ENCODE measurements at regions not wholly inside any gene's neighbourhood (a gene's known extent, or its start where the extent isn't known, plus 50 kb on each side); places are given as distances from the start of the nearest gene placed in this dataset.
"Not testable (repeated sequence)": the region's sequence is repeated elsewhere in the genome, so short reads cannot be mapped to it uniquely, and the experiment has no call there.

DNA sequence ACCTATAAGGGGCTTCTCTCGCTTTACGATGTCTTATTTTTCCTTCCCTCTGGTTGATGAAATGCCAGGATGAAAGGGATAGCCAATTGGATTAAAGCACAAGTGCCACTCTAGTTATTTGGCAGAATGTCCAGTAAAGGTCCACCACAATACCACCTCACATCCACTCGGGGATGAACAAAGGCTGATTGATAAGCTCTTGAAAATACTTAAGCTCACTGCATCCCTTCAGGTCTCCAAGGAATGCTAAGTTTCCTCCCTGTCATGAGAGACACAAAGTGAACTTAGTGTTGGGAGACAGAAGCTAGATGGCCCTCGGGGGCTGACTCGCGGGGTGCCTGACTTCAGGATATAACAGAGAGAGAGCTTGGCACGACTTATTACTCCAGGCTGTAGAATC lies 185.9 kb upstream of the ZNF644 start:
- not testable (repeated sequence) for H2AFZ ChIP-seq (ENCODE audit: low read length); DNase-seq; H3K4me1 ChIP-seq (ENCODE audit: low read length); H3K9me2 ChIP-seq (replicated peaks; ENCODE audit: insufficient read depth, low read length); H3K4me2 ChIP-seq (ENCODE audit: low read depth, low read length); H3K4me3 ChIP-seq (ENCODE audit: low read length); H3K27me3 ChIP-seq (replicated peaks; ENCODE audit: insufficient read depth, low read length); H3K79me2 ChIP-seq (ENCODE audit: low read length); H3F3A ChIP-seq (ENCODE audit: insufficient read depth, low read length); H3K36me3 ChIP-seq (replicated peaks; ENCODE audit: insufficient read depth, low read length); H3K9ac ChIP-seq (ENCODE audit: low read length); H3K27ac ChIP-seq (ENCODE audit: low read length); H3K9me3 ChIP-seq (replicated peaks; ENCODE audit: insufficient read depth, low read length); H4K20me1 ChIP-seq (ENCODE audit: insufficient read depth, low read length)

DNA sequence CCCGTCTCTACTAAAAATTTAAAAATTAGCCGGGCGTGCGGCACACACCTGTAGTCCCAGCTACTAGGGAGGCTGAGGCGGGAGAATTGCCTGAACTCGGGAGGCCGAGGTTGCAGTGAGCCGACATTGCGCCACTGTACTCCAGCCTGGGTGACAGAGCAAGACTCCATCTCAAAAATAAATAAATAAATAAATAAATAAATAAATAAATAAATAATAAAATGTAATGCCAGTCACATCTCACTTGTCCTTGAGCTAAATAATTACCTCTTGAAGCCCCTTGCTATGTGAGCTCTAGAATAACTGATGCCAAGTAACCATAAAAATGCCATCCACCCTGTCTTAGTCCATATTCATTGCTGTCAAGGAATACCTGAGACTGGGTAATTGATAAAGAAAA lies 182.3 kb upstream of the ZNF644 start:
- H3K79me2 ChIP-seq (ENCODE audit: low read length); H3K9ac ChIP-seq (ENCODE audit: low read length); H3K4me1 ChIP-seq (ENCODE audit: low read length); H3K27ac ChIP-seq (ENCODE audit: low read length); H3K36me3 ChIP-seq (replicated peaks; ENCODE audit: insufficient read depth, low read length); H3K9me2 ChIP-seq (replicated peaks; ENCODE audit: insufficient read depth, low read length); H3K27me3 ChIP-seq (replicated peaks; ENCODE audit: insufficient read depth, low read length); H4K20me1 ChIP-seq (ENCODE audit: insufficient read depth, low read length); H3K4me2 ChIP-seq (ENCODE audit: low read depth, low read length); DNase-seq; H3F3A ChIP-seq (ENCODE audit: insufficient read depth, low read length); H2AFZ ChIP-seq (ENCODE audit: low read length); H3K4me3 ChIP-seq (ENCODE audit: low read length); H3K9me3 ChIP-seq (replicated peaks; ENCODE audit: insufficient read depth, low read length): not testable (repeated sequence)

DNA sequence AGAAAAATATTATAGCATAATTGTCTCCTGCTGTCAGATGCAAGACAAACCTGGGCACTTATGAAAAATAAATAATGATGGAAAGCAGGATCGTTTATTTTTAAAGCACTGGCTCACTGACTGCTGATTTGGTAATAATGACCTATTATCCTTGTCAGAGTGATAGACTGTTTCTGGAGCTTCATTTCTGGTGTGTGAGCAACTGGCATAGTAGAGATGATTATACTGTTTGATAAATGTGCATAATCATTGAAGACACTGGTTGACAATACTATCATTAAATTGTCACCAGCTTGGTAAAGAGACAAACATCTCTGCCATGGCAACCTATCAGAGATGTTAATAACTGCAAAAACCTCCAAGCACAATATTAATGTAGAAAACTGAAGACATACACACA lies 179.9 kb upstream of the ZNF644 start:
- Histone ChIP-seq H4K20me1 (ENCODE audit: insufficient read depth, low read length) (no peaks in the 10 kb centered on the region), H3K27ac (ENCODE audit: low read length) (no peak overlapping the region), H3K36me3 (replicated peaks; ENCODE audit: insufficient read depth, low read length) (no peaks in the 10 kb centered on the region), H3K27me3 (replicated peaks; ENCODE audit: insufficient read depth, low read length) (no peaks in the 10 kb centered on the region), H2AFZ (ENCODE audit: low read length) (no peak overlapping the region), H3F3A (ENCODE audit: insufficient read depth, low read length) (no peaks in the 10 kb centered on the region), H3K4me3 (ENCODE audit: low read length) (no peak overlapping the region), H3K9me3 (replicated peaks; ENCODE audit: insufficient read depth, low read length) (no peaks in the 10 kb centered on the region), H3K79me2 (ENCODE audit: low read length) (no peaks in the 10 kb centered on the region), H3K4me2 (ENCODE audit: low read depth, low read length) (no peak overlapping the region), H3K9me2 (replicated peaks; ENCODE audit: insufficient read depth, low read length) (no peaks in the 10 kb centered on the region), H3K9ac (ENCODE audit: low read length) (no peak overlapping the region), H3K4me1 (ENCODE audit: low read length) (no peaks in the 10 kb centered on the region)
- TF ChIP-seq EZH2phosphoT487 (IDR thresholded peaks at IDR 0.05; ENCODE audit: low read length), result no peak
- TF ChIP-seq, protein P1, sequence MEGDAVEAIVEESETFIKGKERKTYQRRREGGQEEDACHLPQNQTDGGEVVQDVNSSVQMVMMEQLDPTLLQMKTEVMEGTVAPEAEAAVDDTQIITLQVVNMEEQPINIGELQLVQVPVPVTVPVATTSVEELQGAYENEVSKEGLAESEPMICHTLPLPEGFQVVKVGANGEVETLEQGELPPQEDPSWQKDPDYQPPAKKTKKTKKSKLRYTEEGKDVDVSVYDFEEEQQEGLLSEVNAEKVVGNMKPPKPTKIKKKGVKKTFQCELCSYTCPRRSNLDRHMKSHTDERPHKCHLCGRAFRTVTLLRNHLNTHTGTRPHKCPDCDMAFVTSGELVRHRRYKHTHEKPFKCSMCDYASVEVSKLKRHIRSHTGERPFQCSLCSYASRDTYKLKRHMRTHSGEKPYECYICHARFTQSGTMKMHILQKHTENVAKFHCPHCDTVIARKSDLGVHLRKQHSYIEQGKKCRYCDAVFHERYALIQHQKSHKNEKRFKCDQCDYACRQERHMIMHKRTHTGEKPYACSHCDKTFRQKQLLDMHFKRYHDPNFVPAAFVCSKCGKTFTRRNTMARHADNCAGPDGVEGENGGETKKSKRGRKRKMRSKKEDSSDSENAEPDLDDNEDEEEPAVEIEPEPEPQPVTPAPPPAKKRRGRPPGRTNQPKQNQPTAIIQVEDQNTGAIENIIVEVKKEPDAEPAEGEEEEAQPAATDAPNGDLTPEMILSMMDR (IDR thresholded peaks at IDR 0.05; ENCODE audit: low read length), result no peak
- no peak for TF ChIP-seq EZH2 (optimal IDR thresholded peaks at IDR 0.05; ENCODE audit: low read depth, low read length)
- no peak for DNase-seq

DNA sequence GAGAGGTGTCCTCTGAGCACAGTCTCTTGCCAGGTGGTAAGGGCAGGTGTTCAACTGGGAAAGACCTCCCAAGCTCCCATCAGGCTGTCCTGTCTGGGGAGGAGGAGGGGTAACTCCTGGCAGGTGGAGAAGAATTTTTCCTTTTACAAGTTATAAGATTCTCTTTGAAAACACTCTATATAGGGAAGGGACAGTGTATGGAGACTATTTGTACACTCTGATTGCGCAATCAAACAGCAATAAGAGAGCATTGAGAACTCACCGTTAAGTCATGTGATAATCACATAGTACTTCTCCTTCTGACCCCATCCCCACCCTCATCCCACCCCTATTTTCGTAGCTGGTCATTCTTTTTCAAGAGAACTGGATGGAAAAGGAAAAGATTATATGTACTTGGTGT lies 179.3 kb upstream of the ZNF644 start:
- no peak overlapping the region for H3K4me2 ChIP-seq (ENCODE audit: low read depth, low read length)
- no peaks in the 10 kb centered on the region for H3K79me2 ChIP-seq (ENCODE audit: low read length)
- no peaks in the 10 kb centered on the region for H3K36me3 ChIP-seq (replicated peaks; ENCODE audit: insufficient read depth, low read length)
- TF ChIP-seq EZH2 (optimal IDR thresholded peaks at IDR 0.05; ENCODE audit: low read depth, low read length), result no peak
- TF ChIP-seq, protein P1 (IDR thresholded peaks at IDR 0.05; ENCODE audit: low read length), result no peak
- no peak for TF ChIP-seq EZH2phosphoT487 (IDR thresholded peaks at IDR 0.05; ENCODE audit: low read length)
- no peak overlapping the region for H3K27ac ChIP-seq (ENCODE audit: low read length)
- no peak overlapping the region for H3K9ac ChIP-seq (ENCODE audit: low read length)
- H2AFZ ChIP-seq (ENCODE audit: low read length), result no peak overlapping the region
- no peak overlapping the region for H3K4me3 ChIP-seq (ENCODE audit: low read length)
- no peaks in the 10 kb centered on the region for H3K9me3 ChIP-seq (replicated peaks; ENCODE audit: insufficient read depth, low read length)
- H3F3A ChIP-seq (ENCODE audit: insufficient read depth, low read length), result no peaks in the 10 kb centered on the region
- no peaks in the 10 kb centered on the region for H3K4me1 ChIP-seq (ENCODE audit: low read length)
- H4K20me1 ChIP-seq (ENCODE audit: insufficient read depth, low read length), result no peaks in the 10 kb centered on the region
- H3K27me3 ChIP-seq (replicated peaks; ENCODE audit: insufficient read depth, low read length), result no peaks in the 10 kb centered on the region
- no peak for DNase-seq
- H3K9me2 ChIP-seq (replicated peaks; ENCODE audit: insufficient read depth, low read length), result no peaks in the 10 kb centered on the region

Measured in MM.1S (cell line).